NB4 (cell line): ENCODE measurements at regions not wholly inside any gene's neighbourhood (a gene's known extent, or its start where the extent isn't known, plus 50 kb on each side); places are given as distances from the start of the nearest gene placed in this dataset.

ENCODE experiments used
- CTCF ChIP-seq: IDR thresholded peaks from one replicate; pipeline ENCODE4 v1.5.1; 2012; ENCODE audit warnings: low read depth, low read length
- POLR2A ChIP-seq: IDR thresholded peaks from 2 replicates; pipeline ENCODE4 v1.6.1; 2011; ENCODE audit warnings: mild to moderate bottlenecking; ENCODE audit not compliant: insufficient read length; ENCODE audit errors: extremely low read depth
- TF ChIP-seq, protein P1 (sequence below): IDR thresholded peaks from 2 replicates; pipeline ENCODE4 v1.6.1; 2011; ENCODE audit warnings: low read depth, low read length

GRCh38 chr6:93494057-93494456, 74.7 kb upstream of the EPHA7 start:
- TF ChIP-seq CTCF (no peak), POLR2A (no peak)
- TF ChIP-seq, protein P1, sequence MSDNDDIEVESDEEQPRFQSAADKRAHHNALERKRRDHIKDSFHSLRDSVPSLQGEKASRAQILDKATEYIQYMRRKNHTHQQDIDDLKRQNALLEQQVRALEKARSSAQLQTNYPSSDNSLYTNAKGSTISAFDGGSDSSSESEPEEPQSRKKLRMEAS, result no peak
